B cell (primary cell): ENCODE measurements at regions not wholly inside any gene's neighbourhood (a gene's known extent, or its start where the extent isn't known, plus 50 kb on each side); places are given as distances from the start of the nearest gene placed in this dataset.

ENCODE experiments used
- CTCF ChIP-seq: fragments of 200-600 bp; IDR thresholded peaks from one replicate; pipeline ENCODE4 v1.8.0; 2022; ENCODE audit warnings: antibody characterized with exemption, mild to moderate bottlenecking
- EZH2 ChIP-seq: IDR thresholded peaks from 2 replicates; pipeline ENCODE4 v1.6.1; 2012; ENCODE audit warnings: borderline replicate concordance, low read depth, mild to moderate bottlenecking, moderate library complexity, low read length; ENCODE audit not compliant: insufficient read depth, poor library complexity, severe bottlenecking

- no peak for TF ChIP-seq CTCF
- no peak for TF ChIP-seq EZH2
Observed at GRCh38 chr12:47549258-47549657, 156.6 kb downstream of the RPAP3 start.
